Adrenal gland (tissue), 9 donors: ENCODE measurements at regions not wholly inside any gene's neighbourhood (a gene's known extent, or its start where the extent isn't known, plus 50 kb on each side); places are given as distances from the start of the nearest gene placed in this dataset.

ENCODE experiments used
- DNase-seq, 7 donors: peaks; one replicate each; pipeline ENCODE4 v3.0.0-alpha.2; 2019 to 2020
- H3K27ac ChIP-seq, 5 donors: fragments of 200-600 bp; sonication (generic) in 4 of 5; 1 replicate in 3 of 5; 2 replicates in 2 of 5; pipeline versions ENCODE4 v1.5.1 to v1.8.0; 2016 to 2020; ENCODE audit warnings: mild to moderate bottlenecking in 1 of 5
- H3K27me3 ChIP-seq: fragments of 200-600 bp; 2 replicates; pipeline ENCODE4 v1.8.0; 2021
- H3K36me3 ChIP-seq, 2 donors: fragments of 200-600 bp; replicated peaks in 1 of 2; 1 replicate in 1 of 2; 2 replicates in 1 of 2; pipeline versions ENCODE4 v1.5.1 to v1.8.0; 2018 to 2022
- H3K4me1 ChIP-seq, 2 donors: fragments of 200-600 bp; replicated peaks in 1 of 2; 1 replicate in 1 of 2; 2 replicates in 1 of 2; pipeline versions ENCODE4 v1.5.1 to v1.8.0; 2018 to 2021
- H3K4me3 ChIP-seq, 4 donors: fragments of 200-600 bp; sonication (generic) in 3 of 4; one replicate each; pipeline ENCODE4 v1.5.1; 2016 to 2018
- H3K9me3 ChIP-seq, 3 donors: fragments of 200-600 bp; sonication (generic) in 1 of 3; replicated peaks in 1 of 3; 1 replicate in 2 of 3; 2 replicates in 1 of 3; pipeline versions ENCODE4 v1.5.1 to v1.8.0; 2016 to 2021
- POLR2A ChIP-seq, 2 donors: fragments of 450-650 bp; IDR thresholded peaks; one replicate each; pipeline ENCODE4 v1.6.1; 2017; ENCODE audit warnings: antibody characterized with exemption in 2 of 2, mild to moderate bottlenecking in 2 of 2, moderate library complexity in 1 of 2
- WGBS, 4 donors: extraction: QIAGEN DNeasy Blood & Tissue Kit in 2 of 4; methylation state at CpG; one replicate each; pipeline versions ENCODE4 v1.1.5 to v1.1.7; 2013 to 2017; 5-methylcytosine and 5-hydroxymethylcytosine counted together
- intact Hi-C, 2 donors: fragments of 100-400 bp; cut with DNase I; formaldehyde crosslinking; loops; one replicate each; pipeline versions ENCODE4 v1.14.1 to v1.15.0; 2022 to 2023
- TF ChIP-seq, protein P1 (sequence below), 6 experiments: fragments of 450-650 bp in 4 of 6; fragments of 200-600 bp in 2 of 6; sonication (generic) in 1 of 6; IDR thresholded peaks; 1 replicate in 5 of 6; 2 replicates in 1 of 6; pipeline versions ENCODE4 v1.5.1 to v1.8.0; 2016 to 2021; ENCODE audit warnings: antibody characterized with exemption in 6 of 6, mild to moderate bottlenecking in 2 of 6, moderate library complexity in 1 of 6
- donor health status: healthy with polysubstance abuse.
- donor health status: Bipolar disorder and iron deficiency.
- donor health status: DM: yes; HTN: yes; CAD: no.
- donor health status: DM: no; HTN: no; CAD: no.
- donor health status: DM: no; HTN: no; CAD: no.

GRCh38 chr11:37612146-37612545, 1014.1 kb upstream of the RAG2 start:
- Histone ChIP-seq H3K9me3 (no peaks in the 10 kb centered on the region), H3K27ac (no peak overlapping the region), H3K27me3 (no peaks in the 10 kb centered on the region), H3K4me1 (no peaks in the 10 kb centered on the region), H3K4me3 (no peak overlapping the region), H3K36me3 (no peaks in the 10 kb centered on the region)
- no peak for DNase-seq
- 88 to 93% (median 89%) methylated on average over 4 of the region's 4 CpGs for WGBS, 4 donors
- TF ChIP-seq, protein P1, sequence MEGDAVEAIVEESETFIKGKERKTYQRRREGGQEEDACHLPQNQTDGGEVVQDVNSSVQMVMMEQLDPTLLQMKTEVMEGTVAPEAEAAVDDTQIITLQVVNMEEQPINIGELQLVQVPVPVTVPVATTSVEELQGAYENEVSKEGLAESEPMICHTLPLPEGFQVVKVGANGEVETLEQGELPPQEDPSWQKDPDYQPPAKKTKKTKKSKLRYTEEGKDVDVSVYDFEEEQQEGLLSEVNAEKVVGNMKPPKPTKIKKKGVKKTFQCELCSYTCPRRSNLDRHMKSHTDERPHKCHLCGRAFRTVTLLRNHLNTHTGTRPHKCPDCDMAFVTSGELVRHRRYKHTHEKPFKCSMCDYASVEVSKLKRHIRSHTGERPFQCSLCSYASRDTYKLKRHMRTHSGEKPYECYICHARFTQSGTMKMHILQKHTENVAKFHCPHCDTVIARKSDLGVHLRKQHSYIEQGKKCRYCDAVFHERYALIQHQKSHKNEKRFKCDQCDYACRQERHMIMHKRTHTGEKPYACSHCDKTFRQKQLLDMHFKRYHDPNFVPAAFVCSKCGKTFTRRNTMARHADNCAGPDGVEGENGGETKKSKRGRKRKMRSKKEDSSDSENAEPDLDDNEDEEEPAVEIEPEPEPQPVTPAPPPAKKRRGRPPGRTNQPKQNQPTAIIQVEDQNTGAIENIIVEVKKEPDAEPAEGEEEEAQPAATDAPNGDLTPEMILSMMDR (IDR thresholded peaks at IDR 0.05), result no peak
- TF ChIP-seq POLR2A (IDR thresholded peaks at IDR 0.05), result no peak
- intact Hi-C loops, result no loop called here

- WGBS, 4 donors, result 24 to 50% (median 36%) methylated on average over 1 of the region's 1 CpG
- intact Hi-C loops, result no loop called here
- no peak for TF ChIP-seq POLR2A (IDR thresholded peaks at IDR 0.05)
- TF ChIP-seq, protein P1 (IDR thresholded peaks at IDR 0.05), result no peak
- Histone ChIP-seq H3K9me3 (no peaks in the 10 kb centered on the region), H3K4me1 (no peaks in the 10 kb centered on the region), H3K27me3 (no peaks in the 10 kb centered on the region), H3K27ac (no peak overlapping the region), H3K36me3 (no peaks in the 10 kb centered on the region), H3K4me3 (no peak overlapping the region)
- DNase-seq, result no peak
These were observed 1007.2 kb upstream of the RAG2 start for GRCh38 chr11:37605229-37605628.

- DNase-seq, result no peak
- no peak overlapping the region for H3K4me3 ChIP-seq
- H3K4me1 ChIP-seq, result no peaks in the 10 kb centered on the region
- H3K27me3 ChIP-seq, result no peaks in the 10 kb centered on the region
- 76 to 88% (median 85%) methylated on average over 1 of the region's 1 CpG for WGBS, 4 donors
- no peaks in the 10 kb centered on the region for H3K9me3 ChIP-seq
- H3K36me3 ChIP-seq, result no peaks in the 10 kb centered on the region
- no peak overlapping the region for H3K27ac ChIP-seq
- intact Hi-C loops, result no loop called here
- TF ChIP-seq, protein P1 (IDR thresholded peaks at IDR 0.05), result no peak
- TF ChIP-seq POLR2A (IDR thresholded peaks at IDR 0.05), result no peak
These were observed 1000.3 kb upstream of the RAG2 start for GRCh38 chr11:37598381-37598780.

GRCh38 chr11:37597776-37598175, 999.7 kb upstream of the RAG2 start:
- TF ChIP-seq, protein P1 (IDR thresholded peaks at IDR 0.05), result no peak
- TF ChIP-seq POLR2A (IDR thresholded peaks at IDR 0.05), result no peak
- WGBS, 4 donors, result 60 to 91% (median 68%) methylated on average over 2 of the region's 2 CpGs
- DNase-seq, result no peak
- H3K4me3 ChIP-seq, result no peak overlapping the region
- no peak overlapping the region for H3K27ac ChIP-seq
- H3K4me1 ChIP-seq, result no peaks in the 10 kb centered on the region
- no peaks in the 10 kb centered on the region for H3K36me3 ChIP-seq
- H3K27me3 ChIP-seq, result no peaks in the 10 kb centered on the region
- no peaks in the 10 kb centered on the region for H3K9me3 ChIP-seq
- intact Hi-C loops, result no loop called here
